GM19324 (cell line): ENCODE measurements at regions not wholly inside any gene's neighbourhood (a gene's known extent, or its start where the extent isn't known, plus 50 kb on each side); places are given as distances from the start of the nearest gene placed in this dataset.
"Not testable (repeated sequence)": the region's sequence is repeated elsewhere in the genome, so short reads cannot be mapped to it uniquely, and the experiment has no call there.

ENCODE experiments used
- ATAC-seq: cut with Tn5 transposase; IDR thresholded peaks from one replicate; pipeline ENCODE4 v1.9.1; 2021; ENCODE audit warnings: mild to moderate bottlenecking, moderate library complexity; ENCODE audit not compliant: unreplicated experiment, low FRiP score

DNA sequence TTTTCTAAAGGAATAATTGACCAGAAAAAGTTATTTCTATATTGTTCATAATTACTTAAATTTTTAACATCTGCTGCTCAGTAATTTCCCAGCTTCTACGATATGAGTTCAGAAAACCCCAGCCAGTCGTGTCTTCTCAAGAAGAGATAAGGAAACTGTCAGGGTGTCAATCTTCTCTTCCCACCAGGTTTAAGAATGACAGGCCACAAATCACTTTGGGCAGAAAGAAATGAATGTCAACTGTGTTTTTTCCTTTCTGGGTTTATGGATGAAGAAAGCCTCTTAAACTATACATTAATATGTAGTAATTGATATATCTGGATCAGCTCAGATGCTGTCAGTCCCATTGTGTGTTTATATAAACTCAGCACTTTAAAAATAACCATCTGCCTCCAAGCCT, 453.2 kb upstream of the NUDT12 start:
- no peak for ATAC-seq

DNA sequence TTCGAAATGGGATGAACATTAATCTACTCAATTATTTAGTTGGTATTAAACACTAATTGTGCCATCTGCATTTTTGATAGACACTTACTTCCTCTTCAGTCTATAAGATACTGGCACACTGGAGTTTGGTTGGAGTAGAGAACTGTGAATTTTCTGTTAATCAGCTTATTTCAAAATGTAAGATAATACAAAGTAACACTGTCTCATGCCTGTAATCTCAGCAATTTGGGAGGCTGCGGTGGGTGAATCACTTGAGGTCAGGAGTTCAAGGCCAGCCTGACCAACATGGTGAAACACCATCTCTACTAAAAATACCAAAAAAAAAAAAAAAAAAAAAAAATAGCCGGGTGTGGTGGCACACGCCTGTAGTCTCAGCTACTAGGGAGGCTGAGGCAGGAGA, 440.2 kb upstream of the NUDT12 start:
- not testable (repeated sequence) for ATAC-seq

DNA sequence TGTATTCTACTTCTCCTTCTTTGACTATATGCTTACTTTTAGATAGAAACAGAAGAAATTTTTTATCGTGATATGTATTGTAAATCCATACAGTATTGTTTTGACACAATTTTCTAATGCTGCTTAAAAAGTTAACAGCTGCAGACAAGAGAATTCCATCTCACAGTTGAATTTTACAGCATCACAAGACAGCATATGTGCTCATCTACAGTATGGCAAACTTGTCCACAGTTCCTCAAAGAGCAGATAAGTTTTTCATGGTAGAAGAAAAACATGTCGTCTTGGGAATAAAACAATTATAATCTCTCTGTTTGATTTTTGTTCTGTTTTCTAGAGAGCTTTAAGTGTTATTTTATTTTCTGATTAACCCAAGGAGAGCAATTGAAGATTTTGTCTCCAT, 438.5 kb upstream of the NUDT12 start:
- no peak for ATAC-seq

DNA sequence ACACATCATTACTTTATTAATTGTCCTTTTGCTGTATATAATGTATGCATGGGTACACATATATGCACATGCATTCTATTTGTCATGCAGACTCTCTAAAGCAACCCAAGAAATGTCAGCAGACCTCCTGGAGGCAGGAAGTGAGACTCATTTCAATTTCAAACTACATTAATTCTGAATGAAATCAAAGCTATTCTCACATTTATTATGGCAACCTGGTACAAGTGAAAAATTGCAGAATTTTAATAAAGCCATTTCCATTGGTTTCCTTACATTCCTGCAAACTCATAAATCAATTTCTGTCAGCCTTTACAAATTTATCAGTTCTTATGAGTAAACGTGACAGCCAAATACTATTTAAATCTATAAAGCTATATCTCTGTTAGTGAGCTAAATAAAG, 430.4 kb upstream of the NUDT12 start:
- no peak for ATAC-seq

DNA sequence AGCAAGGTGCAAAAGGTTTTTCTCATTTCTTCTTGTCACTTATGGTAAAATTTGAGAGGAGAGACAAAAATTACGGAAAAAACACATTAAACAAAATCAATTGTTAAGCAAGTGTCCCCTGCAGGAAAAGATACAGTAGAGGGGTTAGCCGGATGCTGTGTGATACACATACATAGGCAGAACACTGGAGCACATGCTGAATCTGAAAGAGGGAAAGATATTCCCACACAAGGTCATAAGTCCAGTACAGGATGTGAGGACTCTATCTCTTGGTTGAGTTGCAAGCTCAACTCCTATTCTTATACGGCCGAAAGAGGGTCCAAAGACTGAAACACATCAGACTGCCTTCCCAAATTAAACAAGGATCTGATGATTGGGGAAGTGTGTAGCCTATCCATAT, 427.5 kb upstream of the NUDT12 start:
- no peak for ATAC-seq

DNA sequence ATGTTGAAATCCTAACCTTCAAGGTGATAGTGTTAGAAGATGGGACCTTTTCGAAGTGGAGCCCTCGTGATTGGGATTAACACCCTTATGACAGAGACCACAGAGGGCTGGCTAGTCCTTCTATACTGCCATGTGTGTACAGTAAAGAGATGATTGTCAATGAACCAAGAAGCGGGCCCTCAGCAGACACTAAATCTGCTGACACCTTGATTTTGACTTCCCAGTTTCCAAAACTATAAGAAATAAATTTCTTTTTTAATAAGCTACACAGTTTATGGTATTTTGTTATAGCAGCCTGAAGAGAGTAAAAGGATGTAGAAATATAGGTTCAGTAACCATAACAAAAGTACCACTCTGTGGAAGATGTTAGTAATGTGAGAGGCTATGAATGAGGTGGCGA, 419.0 kb upstream of the NUDT12 start:
- no peak for ATAC-seq

DNA sequence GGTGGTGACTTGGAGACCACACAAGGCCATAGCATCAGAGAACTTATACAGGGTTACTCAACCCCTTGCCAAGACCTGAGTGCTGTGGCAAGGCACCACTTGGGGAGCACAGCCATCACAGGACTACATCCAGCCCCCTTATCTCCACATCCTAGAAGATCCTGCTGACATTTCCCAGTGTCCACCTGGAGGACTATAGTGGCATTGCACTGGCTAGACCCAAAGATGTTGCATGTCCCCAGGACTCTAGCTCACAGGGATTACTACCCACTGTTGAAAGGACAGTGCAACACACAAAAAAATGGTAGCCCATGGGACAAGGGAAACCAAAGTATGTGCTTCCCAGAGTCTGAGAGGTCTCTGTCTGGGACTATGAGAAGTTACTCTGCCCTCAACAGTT, 411.1 kb upstream of the NUDT12 start:
- no peak for ATAC-seq

DNA sequence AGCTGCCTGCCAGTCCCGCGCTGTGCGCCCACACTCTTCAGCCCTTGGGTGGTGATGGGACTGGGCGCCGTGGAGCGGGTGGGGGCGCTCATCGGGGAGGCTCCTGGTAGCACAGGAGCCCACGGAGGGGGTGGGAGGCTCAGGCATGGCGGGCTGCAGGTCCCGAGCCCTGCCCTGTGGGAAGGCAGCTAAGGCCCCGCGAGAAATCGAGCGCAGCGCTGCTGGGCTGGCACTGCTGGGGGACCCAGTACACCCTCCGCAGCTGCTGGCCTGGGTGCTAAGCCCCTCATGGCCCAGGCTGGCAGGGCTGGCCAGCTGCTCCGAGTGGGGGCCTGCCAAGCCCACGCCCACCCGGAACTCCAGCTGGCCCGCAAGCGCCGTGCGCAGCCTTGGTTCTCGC, 403.7 kb upstream of the NUDT12 start:
- ATAC-seq: not testable (repeated sequence)

DNA sequence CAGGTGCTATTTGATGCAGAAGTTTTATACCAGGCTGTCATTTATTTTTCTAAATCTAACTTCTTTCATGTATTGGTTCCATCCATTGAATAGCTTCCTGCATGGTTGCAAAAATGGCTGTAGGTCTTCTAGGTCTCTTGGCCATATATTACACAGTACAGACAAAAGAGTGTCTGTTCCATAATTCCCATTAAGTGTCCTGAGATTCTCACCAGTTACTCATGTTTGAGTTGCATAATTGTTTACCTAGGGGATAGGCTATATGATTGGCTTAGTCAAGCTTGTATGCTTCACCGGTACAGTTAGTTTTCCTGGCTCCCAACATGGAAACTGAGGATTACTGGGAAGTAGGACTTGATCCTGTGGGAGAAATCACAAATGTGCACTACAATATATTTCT, 399.4 kb upstream of the NUDT12 start:
- no peak for ATAC-seq

DNA sequence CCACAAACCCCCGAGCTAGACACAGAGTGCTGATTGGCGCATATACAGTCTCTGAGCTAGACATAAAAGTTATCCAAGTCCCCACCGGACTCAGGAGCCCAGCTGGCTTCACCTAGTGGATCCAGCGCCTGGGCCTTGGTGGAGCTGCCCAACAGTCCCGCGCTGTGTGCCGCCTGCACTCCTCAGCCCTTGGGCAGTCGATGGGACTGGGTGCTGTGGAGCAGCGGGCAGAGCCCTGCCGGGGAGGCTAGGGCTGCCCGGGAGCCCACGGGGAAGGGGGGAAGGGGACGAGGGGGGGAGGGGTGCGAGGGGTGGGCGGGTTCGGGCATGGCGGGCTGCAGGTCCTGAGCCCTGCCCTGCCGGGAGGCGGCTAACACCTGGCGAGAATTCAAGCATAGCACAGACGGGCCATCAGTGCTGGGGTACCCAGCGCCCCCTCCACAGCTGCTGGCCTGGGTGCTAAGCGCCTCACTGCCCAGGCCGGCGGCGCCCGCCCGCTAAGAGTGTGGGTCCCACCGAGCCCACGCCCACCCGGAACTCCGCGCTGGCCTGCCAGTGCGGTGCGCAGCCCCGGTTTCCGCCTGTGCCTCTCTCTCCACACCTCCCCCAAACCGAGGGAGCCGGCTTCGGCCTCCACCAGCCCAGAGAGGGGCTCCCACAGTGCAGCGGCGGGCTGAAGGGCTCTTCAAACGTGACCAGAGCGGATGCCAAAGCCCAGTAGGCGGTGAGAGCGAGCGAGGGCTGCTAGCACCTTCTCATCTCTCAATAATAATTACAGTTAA, 391.2 kb upstream of the NUDT12 start:
- no peak for ATAC-seq

DNA sequence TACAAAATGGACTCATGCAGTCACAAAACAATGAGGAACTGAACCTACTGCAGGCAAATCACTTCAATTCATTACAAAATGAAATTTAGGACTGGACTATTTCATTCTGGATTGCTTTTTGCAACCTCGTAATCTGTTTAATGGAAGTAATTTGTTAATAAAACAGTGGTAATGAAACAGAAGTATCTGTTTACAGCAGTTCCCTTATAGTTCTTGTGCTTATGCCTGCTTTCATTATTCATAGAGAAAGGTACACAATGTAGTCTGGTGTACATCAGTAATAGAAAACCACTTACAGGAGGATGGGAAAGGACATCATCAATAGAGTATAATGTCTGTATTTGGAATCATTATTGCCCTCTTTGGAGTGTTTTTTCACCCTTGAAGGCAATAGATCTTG, 389.2 kb upstream of the NUDT12 start:
- ATAC-seq: no peak

DNA sequence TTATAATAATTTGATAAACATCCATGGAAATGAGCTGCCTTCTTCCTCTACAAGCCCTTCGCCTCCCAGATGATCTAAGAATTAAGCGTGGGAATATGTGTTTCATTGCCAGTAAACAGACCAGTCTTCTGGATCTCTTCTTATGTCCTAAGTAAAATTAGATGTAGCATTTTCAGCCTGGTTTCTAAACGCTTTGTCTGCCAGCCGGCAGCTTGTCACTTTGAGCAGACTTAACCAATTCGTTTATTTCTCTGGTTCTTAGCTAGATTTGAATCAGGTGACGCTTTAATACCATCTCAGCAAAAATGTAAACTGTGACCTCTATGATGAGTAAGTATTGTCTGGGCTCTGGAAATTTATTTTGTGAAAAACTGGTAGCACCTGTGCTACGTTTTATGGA, 380.6 kb upstream of the NUDT12 start:
- no peak for ATAC-seq

DNA sequence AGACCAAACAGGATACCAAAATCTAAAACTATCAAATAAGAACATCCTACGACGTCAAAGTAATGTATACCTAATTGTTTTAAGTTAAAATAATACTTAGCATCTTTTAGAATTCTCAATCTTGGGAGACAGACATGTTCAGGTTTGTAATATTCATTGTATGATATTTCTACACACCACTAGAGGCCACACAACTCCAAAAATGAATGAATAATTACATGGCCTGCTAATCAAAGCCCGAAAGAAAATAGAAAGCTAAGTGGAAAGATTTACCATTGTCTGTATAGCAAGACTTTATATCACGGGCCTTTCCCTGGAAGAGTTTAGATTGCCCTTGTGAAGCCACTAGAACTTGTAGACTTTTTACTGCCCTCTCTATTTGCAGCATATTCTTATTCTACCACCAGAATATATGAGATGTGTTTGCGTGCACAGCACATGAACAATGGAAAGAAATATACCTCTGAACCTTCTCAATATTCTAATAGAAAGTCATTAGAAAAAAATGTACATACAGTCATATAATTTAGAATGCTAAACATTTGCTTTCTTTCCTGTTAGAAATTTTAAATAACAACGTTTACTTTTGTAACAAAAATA, 380.1 kb upstream of the NUDT12 start:
- no peak for ATAC-seq

DNA sequence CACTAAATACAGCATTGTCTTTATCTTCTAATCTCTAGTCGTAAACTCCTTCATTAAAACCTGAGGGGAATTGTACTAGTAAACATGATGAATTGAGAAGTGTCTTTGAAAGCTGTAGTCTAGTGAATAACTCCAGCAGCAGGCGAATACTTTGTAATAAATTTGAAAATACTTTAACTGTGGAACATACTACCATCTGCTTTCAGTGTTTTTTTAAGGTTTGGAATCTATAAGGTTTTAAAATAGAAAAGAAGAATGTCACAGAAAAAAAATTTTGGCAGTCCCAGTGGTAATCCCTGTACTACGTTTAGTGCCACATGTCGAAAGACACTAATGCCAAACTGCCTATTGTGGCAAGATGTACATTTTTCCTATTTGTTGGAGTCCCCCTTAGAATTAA, 379.0 kb upstream of the NUDT12 start:
- ATAC-seq: no peak

DNA sequence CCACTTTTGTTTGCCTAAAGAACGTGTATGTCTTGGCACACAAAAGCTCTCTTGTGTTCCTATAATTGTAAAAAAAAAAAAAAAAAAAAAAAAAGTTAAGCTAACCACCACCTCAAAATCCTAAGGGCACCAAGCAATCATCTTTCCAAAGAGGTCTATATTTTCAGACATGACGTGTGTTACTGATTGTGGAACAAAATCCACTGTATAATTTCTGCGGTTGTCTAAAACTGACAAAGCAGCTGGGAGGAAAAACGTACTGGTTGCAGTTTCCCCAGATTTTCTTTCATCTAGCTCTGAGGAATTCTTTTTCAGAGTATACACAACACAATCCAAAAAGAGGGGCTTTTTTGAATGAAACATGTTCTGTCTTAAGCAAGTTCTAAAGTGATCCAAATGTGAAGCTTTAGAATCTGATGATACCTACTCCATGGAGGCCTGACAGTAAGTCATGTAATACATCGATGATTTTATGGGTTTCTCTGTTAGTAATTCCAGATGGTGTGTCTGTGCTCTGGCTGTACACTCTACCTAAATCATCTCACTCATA, 375.6 kb upstream of the NUDT12 start:
- no peak for ATAC-seq

DNA sequence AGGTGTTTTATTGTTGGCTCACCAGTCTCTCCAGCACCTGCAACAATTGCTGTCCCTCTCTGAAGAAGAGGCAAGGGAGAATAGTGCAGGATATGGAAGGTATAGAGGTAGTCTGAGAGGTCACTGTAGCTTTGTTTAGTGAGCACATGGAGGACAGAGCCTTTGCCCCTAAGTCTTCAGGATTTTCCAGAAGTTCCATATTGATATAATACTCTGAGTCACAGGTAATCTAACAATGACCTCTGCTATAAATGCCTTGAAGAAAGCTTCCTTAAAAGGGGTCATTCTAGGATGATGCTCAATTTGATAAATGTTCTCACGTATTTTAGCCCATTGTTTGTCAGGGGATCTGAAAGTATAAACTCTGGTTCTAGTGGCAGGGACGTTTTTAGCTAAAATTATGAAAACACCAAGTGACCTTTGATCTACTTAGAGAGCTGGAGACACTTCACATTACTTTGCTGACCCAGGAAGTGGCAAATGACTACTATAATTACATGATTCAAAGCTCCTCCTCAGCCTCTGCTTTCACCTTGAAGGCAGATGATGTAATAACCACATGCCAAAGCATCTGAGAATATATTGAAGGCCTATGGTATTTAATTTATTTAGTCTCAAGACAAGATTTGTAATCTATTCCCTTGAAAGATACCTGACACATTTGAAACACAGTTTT, 366.9 kb upstream of the NUDT12 start:
- ATAC-seq: no peak

DNA sequence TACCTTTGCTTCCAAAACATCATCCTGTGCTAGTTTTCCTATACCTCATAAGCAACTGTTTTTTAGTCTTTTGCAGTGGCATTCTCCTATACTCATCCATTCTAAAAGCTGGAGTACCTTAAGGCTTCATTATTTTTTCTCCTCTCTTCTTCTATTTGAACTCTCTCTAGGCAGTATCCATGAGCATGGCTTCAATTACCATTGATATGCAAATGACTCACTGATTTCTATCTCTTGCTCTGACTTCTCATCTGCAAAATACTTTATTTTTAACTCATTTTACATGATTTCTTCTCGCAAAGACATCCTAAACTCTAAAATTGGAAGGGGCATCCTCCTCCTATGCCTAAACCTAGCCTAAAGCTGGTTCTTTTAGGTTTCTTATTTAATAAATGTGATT, 365.1 kb upstream of the NUDT12 start:
- no peak for ATAC-seq

DNA sequence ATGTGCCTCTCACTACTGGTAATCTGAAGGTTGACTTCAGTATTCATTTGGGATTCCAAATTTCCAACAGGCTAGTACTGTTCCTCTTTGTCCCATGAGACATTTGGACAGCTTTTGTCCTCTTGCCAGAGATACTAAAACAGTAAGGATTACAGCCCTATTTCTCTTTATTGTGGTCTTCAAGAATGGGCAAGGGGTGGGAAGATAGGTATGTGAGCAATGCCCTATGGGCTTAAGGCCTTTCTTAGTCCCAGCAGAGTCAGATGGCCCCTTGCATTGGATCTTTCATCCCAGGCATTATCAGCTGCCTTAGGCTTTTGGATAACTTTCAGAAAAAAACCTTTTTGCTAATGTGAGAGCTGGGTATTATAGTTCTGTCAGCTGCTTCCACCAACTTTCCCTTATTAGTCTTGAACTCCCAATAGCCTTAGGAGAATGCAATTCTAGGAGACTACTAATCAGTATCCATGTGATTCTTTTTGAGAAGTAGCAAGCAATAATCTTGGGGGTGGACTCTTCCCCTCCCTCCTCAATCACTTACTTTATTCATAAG, 361.1 kb upstream of the NUDT12 start:
- ATAC-seq: no peak

DNA sequence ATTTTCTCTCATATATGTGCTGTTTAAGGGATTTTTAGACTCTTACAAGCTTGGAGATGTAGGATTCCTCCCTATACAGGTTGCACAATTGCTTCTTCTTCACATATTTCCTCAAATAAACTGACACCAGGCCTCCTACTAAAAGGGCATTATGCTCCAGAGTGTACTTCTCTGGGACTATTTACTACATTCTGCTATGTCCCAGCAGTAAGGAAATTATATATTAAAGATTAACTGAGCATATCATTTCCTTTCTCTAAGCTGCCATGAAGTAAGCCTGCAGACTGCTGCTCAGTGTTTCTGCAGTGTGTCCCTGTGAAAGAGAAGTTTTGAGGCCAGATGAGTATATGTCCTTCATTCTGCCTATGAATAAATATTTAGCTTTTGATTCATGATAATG, 356.9 kb upstream of the NUDT12 start:
- no peak for ATAC-seq

DNA sequence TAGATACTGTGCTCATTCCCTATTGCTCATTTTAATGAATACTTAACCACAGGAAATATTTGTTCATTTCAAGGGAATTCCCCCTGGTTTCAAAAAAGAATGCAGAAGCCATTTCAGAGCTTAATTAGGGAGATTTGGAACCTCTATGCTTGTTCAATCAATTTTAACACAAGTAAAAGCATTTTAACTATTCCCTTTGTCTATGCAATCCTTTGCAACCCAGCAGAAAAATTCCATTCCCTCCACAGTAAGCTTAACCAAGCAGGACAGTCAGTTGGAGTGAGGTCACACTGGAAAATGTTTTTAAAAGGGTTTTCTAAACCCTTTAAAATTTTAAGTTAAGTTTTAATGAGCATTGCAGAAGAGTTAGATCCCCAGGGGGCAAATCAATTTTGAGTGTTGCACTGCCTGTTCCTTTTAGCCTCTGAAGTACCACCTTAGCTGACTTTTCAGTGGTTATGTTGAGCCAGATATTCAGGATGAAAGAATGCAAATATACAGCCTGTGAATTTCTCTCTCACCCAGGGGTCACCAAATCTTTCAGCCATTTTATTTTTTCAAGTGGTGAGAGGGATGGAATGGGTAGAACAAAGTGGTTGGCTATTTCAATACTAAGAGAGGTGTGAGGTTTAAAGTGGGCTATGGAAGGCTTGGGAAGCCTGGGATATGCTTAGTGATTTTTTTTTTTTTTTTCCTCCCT, 356.2 kb upstream of the NUDT12 start:
- no peak for ATAC-seq

DNA sequence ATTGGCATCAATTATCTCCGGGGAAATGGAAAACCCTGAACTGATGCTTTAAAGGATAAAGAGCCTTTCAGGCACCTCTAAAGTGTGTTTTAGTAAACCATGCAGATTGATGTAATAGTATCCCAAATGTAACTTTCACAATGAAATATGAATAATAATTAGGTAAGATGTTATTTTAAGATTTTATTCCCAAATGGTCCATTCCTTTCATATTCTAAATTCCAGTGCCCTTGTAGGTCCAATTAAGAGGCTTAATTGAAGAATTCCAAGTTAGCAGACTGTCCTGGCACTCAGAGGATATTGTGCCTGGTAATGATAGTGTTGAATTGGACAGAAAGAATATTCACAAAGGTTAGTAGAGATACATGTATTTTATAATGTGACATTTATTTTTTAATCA, 352.5 kb upstream of the NUDT12 start:
- ATAC-seq: no peak
